Uterus (tissue), 3 donors: ENCODE measurements at regions not wholly inside any gene's neighbourhood (a gene's known extent, or its start where the extent isn't known, plus 50 kb on each side); places are given as distances from the start of the nearest gene placed in this dataset.

Experiments
- DNase-seq, 2 donors: peaks; one replicate each; pipeline ENCODE4 v3.0.0-alpha.2; 2019 to 2020
- H3K27ac ChIP-seq, 2 donors: fragments of 200-600 bp; sonication (generic); 1 replicate in 1 of 2; 2 replicates in 1 of 2; pipeline ENCODE4 v1.5.1; 2016 to 2018
- H3K27me3 ChIP-seq, 2 donors: fragments of 200-600 bp; sonication (generic); one replicate each; pipeline ENCODE4 v1.5.1; 2018 to 2019; ENCODE audit warnings: control low read depth in 1 of 2
- H3K36me3 ChIP-seq, 2 donors: fragments of 200-600 bp; sonication (generic); one replicate each; pipeline ENCODE4 v1.5.1; 2019; ENCODE audit warnings: control low read depth in 1 of 2
- H3K4me1 ChIP-seq, 2 donors: fragments of 200-600 bp; sonication (generic); one replicate each; pipeline ENCODE4 v1.5.1; 2018 to 2019; ENCODE audit warnings: control low read depth in 1 of 2
- H3K4me3 ChIP-seq, 2 donors: fragments of 200-600 bp; sonication (generic); 1 replicate in 1 of 2; 2 replicates in 1 of 2; pipeline ENCODE4 v1.5.1; 2018 to 2019; ENCODE audit warnings: mild to moderate bottlenecking in 1 of 2
- H3K9me3 ChIP-seq, 2 donors: fragments of 200-600 bp; sonication (generic); one replicate each; pipeline ENCODE4 v1.5.1; 2019; ENCODE audit warnings: control low read depth in 1 of 2
- POLR2A ChIP-seq, 2 donors: fragments of 450-650 bp; IDR thresholded peaks; one replicate each; pipeline ENCODE4 v1.6.1; 2016; ENCODE audit warnings: antibody characterized with exemption in 2 of 2, mild to moderate bottlenecking in 1 of 2, moderate library complexity in 1 of 2
- intact Hi-C: fragments of 100-400 bp; cut with DNase I; formaldehyde crosslinking; loops from one replicate; pipeline ENCODE4 v1.15.1; 2023; ENCODE audit warnings: low total_unique reads
- TF ChIP-seq, protein P1 (sequence below), 4 experiments: fragments of 200-600 bp in 2 of 4; fragments of 450-650 bp in 2 of 4; sonication (generic) in 2 of 4; IDR thresholded peaks; one replicate each; pipeline ENCODE4 v1.5.1; 2016 to 2019; ENCODE audit warnings: antibody characterized with exemption in 4 of 4, mild to moderate bottlenecking in 2 of 4, moderate library complexity in 1 of 4
- donor health status: DM: yes; HTN: yes; CAD: no.

DNA sequence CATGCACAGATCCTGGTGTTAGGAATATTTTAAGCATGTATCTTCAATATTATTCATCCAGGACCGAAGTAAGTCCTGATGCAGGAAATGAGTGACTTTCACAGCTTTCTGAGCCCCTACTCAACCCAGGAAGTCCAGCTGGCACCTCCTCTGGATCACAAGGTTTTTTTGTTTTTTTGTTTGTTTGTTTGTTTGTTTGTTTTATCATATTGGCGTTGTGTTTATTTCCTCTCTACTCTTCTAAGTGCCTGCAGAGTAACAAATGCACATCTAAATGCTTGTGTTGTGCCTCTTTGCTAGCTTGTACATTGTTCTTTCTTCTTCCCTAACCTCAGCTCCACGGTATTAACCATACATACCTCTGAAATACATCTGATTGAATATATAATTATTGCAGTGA, 594.3 kb upstream of the ADGRB3 start:
- Histone ChIP-seq H3K36me3 (no peaks in the 10 kb centered on the region), H3K4me3 (no peak overlapping the region), H3K27me3 (no peaks in the 10 kb centered on the region), H3K4me1 (no peaks in the 10 kb centered on the region), H3K27ac (no peak overlapping the region), H3K9me3 (no peaks in the 10 kb centered on the region)
- intact Hi-C loops = no loop called here
- TF ChIP-seq, protein P1, sequence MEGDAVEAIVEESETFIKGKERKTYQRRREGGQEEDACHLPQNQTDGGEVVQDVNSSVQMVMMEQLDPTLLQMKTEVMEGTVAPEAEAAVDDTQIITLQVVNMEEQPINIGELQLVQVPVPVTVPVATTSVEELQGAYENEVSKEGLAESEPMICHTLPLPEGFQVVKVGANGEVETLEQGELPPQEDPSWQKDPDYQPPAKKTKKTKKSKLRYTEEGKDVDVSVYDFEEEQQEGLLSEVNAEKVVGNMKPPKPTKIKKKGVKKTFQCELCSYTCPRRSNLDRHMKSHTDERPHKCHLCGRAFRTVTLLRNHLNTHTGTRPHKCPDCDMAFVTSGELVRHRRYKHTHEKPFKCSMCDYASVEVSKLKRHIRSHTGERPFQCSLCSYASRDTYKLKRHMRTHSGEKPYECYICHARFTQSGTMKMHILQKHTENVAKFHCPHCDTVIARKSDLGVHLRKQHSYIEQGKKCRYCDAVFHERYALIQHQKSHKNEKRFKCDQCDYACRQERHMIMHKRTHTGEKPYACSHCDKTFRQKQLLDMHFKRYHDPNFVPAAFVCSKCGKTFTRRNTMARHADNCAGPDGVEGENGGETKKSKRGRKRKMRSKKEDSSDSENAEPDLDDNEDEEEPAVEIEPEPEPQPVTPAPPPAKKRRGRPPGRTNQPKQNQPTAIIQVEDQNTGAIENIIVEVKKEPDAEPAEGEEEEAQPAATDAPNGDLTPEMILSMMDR (IDR thresholded peaks at IDR 0.05) = no peak
- no peak for TF ChIP-seq POLR2A (IDR thresholded peaks at IDR 0.05)
- DNase-seq = no peak

DNA sequence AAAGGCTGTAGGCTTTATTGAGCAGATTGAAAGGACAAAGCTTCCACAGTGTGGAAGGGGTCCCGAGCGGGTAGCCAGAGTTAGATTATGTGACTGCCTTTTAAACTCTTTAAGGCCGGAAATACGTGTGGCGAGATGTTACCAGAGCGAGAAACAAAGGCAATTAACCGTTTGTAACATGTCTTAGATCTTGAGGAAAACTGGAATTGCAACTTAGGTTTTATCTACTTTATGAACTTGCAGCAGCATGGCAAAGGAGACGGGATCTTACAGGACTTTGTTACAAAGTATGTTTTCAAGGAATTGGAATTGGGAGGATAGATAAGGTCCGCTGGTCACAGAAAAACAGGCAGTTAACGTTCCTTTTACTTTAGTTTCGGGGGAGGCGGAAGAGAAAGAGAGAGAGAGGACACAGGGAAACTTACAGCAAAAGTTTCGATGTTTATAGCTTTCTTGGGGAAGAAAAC, 594.7 kb upstream of the ADGRB3 start:
- no peaks in the 10 kb centered on the region for H3K27me3 ChIP-seq
- no peak overlapping the region for H3K4me3 ChIP-seq
- no peaks in the 10 kb centered on the region for H3K9me3 ChIP-seq
- TF ChIP-seq, protein P1 (IDR thresholded peaks at IDR 0.05) = no peak
- no peaks in the 10 kb centered on the region for H3K4me1 ChIP-seq
- intact Hi-C loops = no loop called here
- H3K27ac ChIP-seq = no peak overlapping the region
- no peaks in the 10 kb centered on the region for H3K36me3 ChIP-seq
- DNase-seq = no peak

DNA sequence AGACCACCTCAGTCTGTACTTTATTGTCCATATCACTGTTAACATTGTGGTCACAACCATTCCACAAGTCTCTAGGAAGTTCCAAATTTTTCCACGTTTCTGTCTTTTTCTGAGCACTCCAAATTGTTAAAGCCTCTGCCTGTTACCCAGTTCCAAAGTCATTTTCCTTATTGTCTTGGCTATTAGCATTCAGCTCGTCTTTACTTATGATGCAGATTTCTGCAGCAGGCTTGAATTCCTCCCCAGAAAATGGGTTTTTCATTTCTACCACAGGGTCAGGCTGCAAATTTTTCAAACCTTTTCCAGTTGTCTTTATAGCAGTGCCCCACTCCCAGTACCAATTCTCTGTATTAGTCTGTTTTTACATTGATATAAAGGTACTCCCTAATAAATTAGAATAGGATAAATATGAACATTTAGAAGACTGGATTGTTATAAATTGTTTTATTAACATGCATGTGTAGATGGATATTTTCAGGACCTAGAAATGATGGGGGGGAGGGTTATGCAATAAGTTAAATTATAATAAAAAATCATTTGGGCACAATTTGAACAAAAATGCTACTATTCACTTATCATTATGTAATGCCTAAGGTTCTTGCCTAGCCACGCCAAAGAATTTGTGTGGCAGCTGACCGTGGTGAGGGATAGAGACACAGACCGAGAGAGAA, 595.3 kb upstream of the ADGRB3 start:
- H3K36me3 ChIP-seq = no peaks in the 10 kb centered on the region
- no peak for TF ChIP-seq POLR2A (IDR thresholded peaks at IDR 0.05)
- TF ChIP-seq, protein P1 (IDR thresholded peaks at IDR 0.05) = no peak
- no peak overlapping the region for H3K4me3 ChIP-seq
- intact Hi-C loops = no loop called here
- H3K27ac ChIP-seq = no peak overlapping the region
- H3K4me1 ChIP-seq = no peaks in the 10 kb centered on the region
- H3K27me3 ChIP-seq = no peaks in the 10 kb centered on the region
- no peak for DNase-seq
- H3K9me3 ChIP-seq = no peaks in the 10 kb centered on the region

DNA sequence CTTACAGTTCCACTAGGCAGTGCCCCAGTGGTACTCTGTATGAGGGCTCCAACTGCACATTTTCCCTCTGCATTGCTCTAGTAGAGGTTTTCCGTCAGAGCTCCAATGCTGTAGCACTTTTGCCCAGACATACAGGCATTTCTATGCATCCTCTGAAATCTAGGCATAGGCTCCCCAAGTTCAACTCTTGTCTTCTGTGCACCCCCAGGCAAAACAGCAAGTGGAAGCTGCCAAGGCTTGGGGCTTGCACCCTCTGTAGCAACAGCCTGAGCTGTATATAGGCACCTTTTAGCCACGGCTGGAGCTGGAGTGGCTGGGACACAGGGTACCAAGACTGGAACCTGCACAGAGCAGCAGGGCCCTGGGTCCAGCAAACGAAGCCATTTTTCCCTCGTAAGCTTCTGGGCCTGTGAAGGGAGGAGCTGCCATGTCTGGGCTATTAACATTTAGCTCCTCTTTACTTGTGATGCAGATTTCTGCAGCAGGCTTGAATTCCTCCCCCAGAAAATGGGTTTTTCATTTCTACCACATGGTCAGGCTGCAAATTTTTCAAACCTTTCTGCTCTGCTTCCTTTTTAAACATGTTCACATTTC, 596.2 kb upstream of the ADGRB3 start:
- TF ChIP-seq, protein P1 (IDR thresholded peaks at IDR 0.05) = no peak
- TF ChIP-seq POLR2A (IDR thresholded peaks at IDR 0.05) = no peak
- Histone ChIP-seq H3K36me3 (no peaks in the 10 kb centered on the region), H3K27ac (no peak overlapping the region), H3K9me3 (no peaks in the 10 kb centered on the region), H3K27me3 (no peaks in the 10 kb centered on the region), H3K4me3 (no peak overlapping the region), H3K4me1 (no peaks in the 10 kb centered on the region)
- DNase-seq = no peak
- intact Hi-C loops = no loop called here

DNA sequence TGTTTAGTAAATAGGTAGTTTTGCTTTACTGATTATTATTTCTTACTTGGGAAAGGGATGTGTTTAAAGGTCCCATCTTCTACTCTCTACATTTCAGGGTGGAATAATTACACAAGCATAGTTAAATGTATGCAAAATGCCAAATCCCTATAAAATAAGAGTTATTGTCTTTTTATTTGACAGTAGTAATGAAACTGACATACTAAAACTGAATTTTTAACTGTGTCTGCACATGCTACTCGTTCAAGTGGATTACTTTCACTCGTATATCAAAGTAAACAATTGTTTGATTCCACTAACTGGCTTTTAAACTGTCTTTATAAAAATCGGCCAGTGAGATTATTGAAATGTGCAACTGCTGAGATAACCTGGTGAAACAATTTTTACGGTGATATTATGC, 602.9 kb upstream of the ADGRB3 start:
- DNase-seq = no peak
- no peak overlapping the region for H3K27ac ChIP-seq
- H3K4me3 ChIP-seq = no peak overlapping the region
- no peaks in the 10 kb centered on the region for H3K9me3 ChIP-seq
- no peak for TF ChIP-seq POLR2A (IDR thresholded peaks at IDR 0.05)
- TF ChIP-seq, protein P1 (IDR thresholded peaks at IDR 0.05) = no peak
- no peaks in the 10 kb centered on the region for H3K4me1 ChIP-seq
- H3K27me3 ChIP-seq = no peaks in the 10 kb centered on the region
- intact Hi-C loops = no loop called here
- no peaks in the 10 kb centered on the region for H3K36me3 ChIP-seq
